Stimulated activated CD8-positive, alpha-beta memory T cell treated with anti-CD3 and anti-CD28 coated beads, Interleukin-12 subunit alpha, Interleukin-12 subunit beta, amount 100 ng/mL, for 24 hours (primary cell): ENCODE measurements at regions not wholly inside any gene's neighbourhood (a gene's known extent, or its start where the extent isn't known, plus 50 kb on each side); places are given as distances from the start of the nearest gene placed in this dataset.
"Not testable (repeated sequence)": the region's sequence is repeated elsewhere in the genome, so short reads cannot be mapped to it uniquely, and the experiment has no call there.

Experiments used
- DNase-seq: peaks from one replicate; pipeline ENCODE4 v3.0.0-alpha.2; 2020; ENCODE audit errors: extremely low read depth

- no peak for DNase-seq
Measured at GRCh38 chr11:79512706-79513469, 72.1 kb upstream of the TENM4 start.

GRCh38 chr11:79510960-79511359, 70.1 kb upstream of the TENM4 start:
- no peak for DNase-seq

DNA sequence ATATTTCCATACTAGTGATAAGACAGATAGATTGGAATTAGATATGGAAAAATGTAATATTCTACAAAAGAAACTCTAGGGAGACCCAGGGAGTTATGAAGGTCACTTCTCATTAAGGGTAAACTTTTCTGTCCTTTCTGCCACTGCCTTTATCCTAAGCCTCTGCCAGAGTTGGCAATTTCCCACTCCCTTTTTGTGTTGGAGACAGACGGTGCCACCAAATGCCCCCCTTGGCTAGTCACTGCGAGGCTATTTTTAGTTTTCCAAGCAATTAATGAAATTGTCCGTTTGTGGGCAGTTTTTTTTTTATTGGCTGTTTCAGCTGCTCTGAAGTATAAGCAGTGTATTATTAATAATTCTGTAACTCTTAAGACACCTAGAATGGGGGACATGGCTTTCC, 67.6 kb upstream of the TENM4 start:
- DNase-seq = no peak

- no peak for DNase-seq
Measured at GRCh38 chr11:79507706-79508105, 66.9 kb upstream of the TENM4 start.

DNA sequence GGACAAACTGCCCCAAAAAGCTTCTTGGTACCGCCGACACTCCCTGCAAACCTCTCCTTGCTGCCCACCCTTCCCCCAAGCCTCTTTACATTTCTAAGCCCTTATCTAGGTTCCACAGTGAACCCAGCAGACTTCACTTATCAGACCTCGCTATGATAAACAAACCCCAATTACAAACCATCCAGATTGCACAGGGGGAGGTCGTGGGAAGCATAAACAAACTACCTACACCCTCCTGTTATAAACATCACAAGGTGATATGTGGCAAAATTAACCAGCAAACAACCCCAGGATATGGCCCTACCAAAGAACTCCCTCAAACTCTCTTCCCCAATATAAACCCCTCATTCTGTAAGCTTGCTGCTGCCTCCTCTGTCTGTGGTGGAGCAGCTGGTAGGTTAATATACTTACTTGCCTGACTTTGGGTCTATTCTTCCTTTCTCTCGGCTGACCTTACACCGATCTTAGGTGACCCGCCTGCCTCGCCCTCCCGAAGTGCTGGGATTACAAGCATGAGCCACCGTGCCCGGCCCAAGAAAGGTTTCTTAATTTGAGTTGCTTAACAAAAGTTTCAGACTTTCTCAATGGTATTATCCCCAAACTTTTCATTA, 66.0 kb upstream of the TENM4 start:
- DNase-seq = no peak

DNA sequence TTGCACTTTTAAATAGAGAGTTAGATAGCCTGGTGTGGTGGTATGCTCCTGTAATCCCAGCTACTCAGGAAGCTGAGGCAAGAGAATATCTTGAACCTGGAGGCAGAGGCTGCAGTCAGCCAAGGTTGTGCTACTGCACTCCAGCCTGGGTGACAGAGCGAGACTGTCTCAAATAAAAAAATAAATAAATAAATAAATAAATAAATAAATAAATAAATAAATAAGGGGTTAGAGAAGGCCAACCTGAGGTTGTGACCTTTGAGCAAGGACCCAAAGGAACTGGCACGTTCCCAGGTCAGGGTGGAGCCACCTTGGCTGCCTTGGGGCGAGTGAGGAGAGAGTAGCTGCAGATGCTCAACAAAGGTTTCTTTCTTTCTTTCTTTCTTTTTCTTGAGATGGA, 65.3 kb upstream of the TENM4 start:
- no peak for DNase-seq

GRCh38 chr11:79503028-79503427, 62.2 kb upstream of the TENM4 start:
- DNase-seq = no peak

DNA sequence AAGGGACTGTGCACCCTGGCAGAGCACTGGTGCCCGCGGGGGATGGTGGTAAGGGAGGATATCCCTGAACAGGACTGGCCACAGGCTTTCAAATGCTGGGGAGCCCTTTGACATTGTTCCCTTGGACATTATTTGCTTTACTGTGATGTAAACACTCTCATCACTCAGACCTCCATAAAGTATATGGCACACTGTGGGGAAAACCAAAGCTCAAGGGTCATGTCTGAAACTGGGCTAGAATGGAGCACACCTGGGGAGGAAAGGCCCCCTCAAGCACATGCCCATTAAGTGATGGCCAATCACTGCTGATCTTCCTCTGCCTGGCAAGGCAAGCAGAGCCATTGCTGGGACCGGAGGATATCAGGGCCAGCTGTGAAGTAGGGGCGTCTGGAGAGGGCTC, 60.9 kb upstream of the TENM4 start:
- no peak for DNase-seq

GRCh38 chr11:79499929-79500328, 59.1 kb upstream of the TENM4 start:
- DNase-seq = not testable (repeated sequence)

- no peak for DNase-seq
Measured at GRCh38 chr11:79498667-79499066, 57.8 kb upstream of the TENM4 start.

DNA sequence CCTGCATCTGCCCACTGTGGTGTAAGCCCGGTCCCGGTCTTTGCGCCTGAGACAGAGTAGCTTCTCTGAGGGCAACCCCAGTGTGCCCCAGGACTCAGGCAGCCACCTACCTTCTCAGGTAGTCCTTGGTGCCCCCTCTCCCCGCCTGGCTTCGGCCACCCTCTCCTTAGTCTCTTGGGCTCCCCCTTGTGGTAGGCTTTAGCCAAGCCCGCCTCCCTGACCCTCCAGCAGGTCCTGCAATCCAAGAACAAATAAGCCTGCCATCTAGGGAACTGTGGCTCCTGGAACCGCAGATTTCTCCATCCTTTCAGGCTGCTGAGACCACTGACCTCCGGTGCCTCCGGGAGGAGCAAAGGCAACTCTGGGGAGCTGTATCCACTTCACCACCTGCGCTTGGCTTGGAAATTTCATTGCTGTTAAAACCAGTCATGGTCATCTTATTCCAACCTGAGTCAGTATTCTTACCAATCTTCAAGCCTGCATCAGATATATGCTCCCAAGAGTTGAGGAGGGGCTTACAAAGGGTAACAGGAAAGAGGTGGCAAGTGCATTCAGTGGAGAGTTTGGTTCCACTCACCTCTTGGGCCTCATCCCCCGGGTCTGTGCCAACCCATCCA, 52.8 kb upstream of the TENM4 start:
- no peak for DNase-seq

DNA sequence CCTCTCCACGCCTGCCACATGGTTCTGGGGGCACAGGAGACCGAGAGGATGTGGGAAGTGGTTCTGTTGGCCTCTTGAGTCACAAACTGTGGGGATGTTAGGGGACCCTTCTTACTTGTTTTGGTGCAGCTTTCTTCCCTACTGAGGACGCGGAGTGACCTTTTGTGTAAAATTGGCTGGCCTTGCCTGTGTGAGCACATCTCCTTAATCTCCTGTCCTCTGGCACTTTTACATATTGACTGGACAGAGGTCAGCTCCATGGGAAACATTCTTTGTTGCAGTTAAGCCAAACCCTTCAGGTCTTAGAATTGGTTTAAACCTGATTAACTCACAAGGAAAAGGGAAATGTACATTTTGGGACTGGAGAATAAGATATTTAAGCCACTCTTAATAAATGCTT, 51.2 kb upstream of the TENM4 start:
- DNase-seq = no peak
